ENCODE measurements at regions not wholly inside any gene's neighbourhood (a gene's known extent, or its start where the extent isn't known, plus 50 kb on each side); places are given as distances from the start of the nearest gene placed in this dataset.

DNA sequence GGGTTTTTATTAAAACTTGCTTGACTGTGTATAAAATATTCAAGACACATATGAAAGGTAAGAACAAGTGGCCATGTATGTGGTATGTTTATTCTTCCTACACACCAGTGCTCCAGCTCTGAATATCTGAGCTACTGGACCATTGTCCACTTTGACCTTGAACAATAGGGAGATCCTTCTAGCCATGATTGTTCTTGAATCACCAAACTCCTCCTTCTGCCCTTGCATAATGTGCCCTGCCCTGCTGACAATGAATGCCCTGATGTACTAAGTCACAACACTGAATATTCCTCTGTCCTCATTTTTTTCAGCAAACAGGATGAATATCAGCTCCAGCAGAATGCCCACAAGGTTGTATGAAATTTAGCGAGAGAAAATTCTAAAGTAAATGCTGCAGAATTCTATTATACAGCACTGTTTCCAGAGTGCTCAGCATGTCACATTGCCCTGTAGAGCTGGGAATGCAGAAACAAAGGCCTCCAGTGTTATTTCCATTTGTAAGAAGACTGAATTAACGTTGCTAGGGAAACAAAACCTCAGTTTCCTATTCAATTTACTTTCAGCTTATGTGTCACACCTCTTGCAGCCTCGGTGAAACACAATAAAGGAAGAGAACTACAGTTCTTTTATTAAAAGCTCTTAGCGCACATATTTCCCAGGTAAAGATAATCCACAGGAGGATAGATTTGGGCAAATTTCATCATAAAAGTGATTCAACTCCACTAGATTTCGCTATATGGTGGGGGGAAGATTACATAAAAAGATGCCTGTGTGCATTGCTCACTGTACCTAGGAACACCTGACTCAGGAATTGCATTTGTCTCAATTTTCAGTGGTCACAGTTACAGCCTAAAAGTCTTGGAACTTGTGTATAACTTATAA lies 187.4 kb upstream of the ATP1B1 start:
- TF ChIP-seq, protein P1, sequence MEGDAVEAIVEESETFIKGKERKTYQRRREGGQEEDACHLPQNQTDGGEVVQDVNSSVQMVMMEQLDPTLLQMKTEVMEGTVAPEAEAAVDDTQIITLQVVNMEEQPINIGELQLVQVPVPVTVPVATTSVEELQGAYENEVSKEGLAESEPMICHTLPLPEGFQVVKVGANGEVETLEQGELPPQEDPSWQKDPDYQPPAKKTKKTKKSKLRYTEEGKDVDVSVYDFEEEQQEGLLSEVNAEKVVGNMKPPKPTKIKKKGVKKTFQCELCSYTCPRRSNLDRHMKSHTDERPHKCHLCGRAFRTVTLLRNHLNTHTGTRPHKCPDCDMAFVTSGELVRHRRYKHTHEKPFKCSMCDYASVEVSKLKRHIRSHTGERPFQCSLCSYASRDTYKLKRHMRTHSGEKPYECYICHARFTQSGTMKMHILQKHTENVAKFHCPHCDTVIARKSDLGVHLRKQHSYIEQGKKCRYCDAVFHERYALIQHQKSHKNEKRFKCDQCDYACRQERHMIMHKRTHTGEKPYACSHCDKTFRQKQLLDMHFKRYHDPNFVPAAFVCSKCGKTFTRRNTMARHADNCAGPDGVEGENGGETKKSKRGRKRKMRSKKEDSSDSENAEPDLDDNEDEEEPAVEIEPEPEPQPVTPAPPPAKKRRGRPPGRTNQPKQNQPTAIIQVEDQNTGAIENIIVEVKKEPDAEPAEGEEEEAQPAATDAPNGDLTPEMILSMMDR (IDR thresholded peaks at IDR 0.05): no peak
- TF ChIP-seq POLR2A (IDR thresholded peaks at IDR 0.05): no peak

Data from ovary (tissue), 3 donors.